ENCODE measurements at regions not wholly inside any gene's neighbourhood (a gene's known extent, or its start where the extent isn't known, plus 50 kb on each side); places are given as distances from the start of the nearest gene placed in this dataset.
"Not testable (repeated sequence)": the region's sequence is repeated elsewhere in the genome, so short reads cannot be mapped to it uniquely, and the experiment has no call there.

DNA sequence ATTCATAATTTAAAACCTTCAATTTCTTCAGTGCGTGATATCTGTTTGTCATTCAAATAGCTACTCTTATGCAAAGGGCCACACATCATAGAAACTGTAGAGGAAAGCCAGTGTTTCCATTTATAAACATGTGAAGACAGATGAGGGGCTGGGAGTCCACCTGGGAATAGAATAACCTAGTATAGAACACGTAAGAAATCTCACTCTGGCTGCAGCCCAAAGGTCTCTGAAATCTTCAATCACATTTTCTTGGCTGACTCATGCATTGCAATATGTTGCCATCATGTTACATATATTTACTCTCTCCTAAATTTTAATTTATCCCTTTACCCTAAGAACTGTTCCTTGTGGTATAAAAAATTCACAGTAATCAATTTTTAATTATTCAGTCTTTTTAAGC, 123.2 kb downstream of the ELOVL4 start:
- no peaks in the 10 kb centered on the region for H3K36me3 Mint-ChIP-seq (ENCODE audit: low read depth)
- H3K27me3 Mint-ChIP-seq: peaks cover 11% of the 10 kb centered on the region
- H3K9me3 Mint-ChIP-seq: peaks cover 1% of the 10 kb centered on the region
- no peak overlapping the region for H3K27ac Mint-ChIP-seq
- POLR2A ChIA-PET: no interaction called here
- no peak for DNase-seq
- H3K4me1 Mint-ChIP-seq: no peaks in the 10 kb centered on the region
- no peak overlapping the region for H3K4me3 Mint-ChIP-seq
- CTCF ChIA-PET: no interaction called here

- DNase-seq: no peak
- POLR2A ChIA-PET: no interaction called here
- no peaks in the 10 kb centered on the region for H3K4me1 Mint-ChIP-seq
- CTCF ChIA-PET: no interaction called here
- peaks cover 14% of the 10 kb centered on the region for H3K27me3 Mint-ChIP-seq
- H3K9me3 Mint-ChIP-seq: peaks cover 1% of the 10 kb centered on the region
- H3K27ac Mint-ChIP-seq: no peak overlapping the region
- H3K4me3 Mint-ChIP-seq: no peak overlapping the region
- no peaks in the 10 kb centered on the region for H3K36me3 Mint-ChIP-seq (ENCODE audit: low read depth)
Observed at GRCh38 chr6:79821859-79822258, 125.5 kb downstream of the ELOVL4 start.

DNA sequence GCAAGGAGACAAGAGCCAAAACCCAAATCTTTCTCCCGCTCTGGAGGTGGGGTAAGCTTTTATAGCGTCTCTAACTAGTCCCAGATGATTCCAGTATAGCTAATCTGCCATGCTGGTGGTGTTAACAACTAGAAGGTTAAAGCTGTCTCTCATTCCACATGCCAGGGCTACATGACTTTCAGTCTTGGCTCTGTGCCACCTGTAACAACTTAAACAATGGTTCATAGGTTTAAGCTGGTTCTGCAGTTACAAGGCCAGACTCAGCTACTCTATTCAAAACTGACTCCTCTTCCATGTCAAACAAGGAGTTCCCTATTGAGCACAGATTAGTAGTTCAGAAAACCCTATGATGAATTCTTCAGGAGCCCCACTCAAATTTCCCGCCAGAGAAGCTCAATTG, 128.9 kb downstream of the ELOVL4 start:
- ChIA-PET POLR2A (no interaction called here), CTCF (interaction anchor here (0.8 to 0.9 kb wide), 2 partner anchors 51 to 248 kb away, joined by 3 read pairs; no protein-coding TSS in a partner anchor)
- no peak for DNase-seq
- no peak overlapping the region for H3K27ac Mint-ChIP-seq
- H3K4me3 Mint-ChIP-seq: no peak overlapping the region
- H3K4me1 Mint-ChIP-seq: no peaks in the 10 kb centered on the region
- no peaks in the 10 kb centered on the region for H3K9me3 Mint-ChIP-seq
- peaks cover 5% of the 10 kb centered on the region for H3K27me3 Mint-ChIP-seq
- H3K36me3 Mint-ChIP-seq (ENCODE audit: low read depth): no peaks in the 10 kb centered on the region

GRCh38 chr6:79814940-79815339, 132.4 kb downstream of the ELOVL4 start:
- CTCF ChIA-PET: no interaction called here
- no peak for DNase-seq
- H3K9me3 Mint-ChIP-seq: no peaks in the 10 kb centered on the region
- H3K36me3 Mint-ChIP-seq (ENCODE audit: low read depth): no peaks in the 10 kb centered on the region
- H3K4me1 Mint-ChIP-seq: no peaks in the 10 kb centered on the region
- H3K27ac Mint-ChIP-seq: no peak overlapping the region
- POLR2A ChIA-PET: no interaction called here
- H3K4me3 Mint-ChIP-seq: no peak overlapping the region
- H3K27me3 Mint-ChIP-seq: peaks cover 7% of the 10 kb centered on the region

DNA sequence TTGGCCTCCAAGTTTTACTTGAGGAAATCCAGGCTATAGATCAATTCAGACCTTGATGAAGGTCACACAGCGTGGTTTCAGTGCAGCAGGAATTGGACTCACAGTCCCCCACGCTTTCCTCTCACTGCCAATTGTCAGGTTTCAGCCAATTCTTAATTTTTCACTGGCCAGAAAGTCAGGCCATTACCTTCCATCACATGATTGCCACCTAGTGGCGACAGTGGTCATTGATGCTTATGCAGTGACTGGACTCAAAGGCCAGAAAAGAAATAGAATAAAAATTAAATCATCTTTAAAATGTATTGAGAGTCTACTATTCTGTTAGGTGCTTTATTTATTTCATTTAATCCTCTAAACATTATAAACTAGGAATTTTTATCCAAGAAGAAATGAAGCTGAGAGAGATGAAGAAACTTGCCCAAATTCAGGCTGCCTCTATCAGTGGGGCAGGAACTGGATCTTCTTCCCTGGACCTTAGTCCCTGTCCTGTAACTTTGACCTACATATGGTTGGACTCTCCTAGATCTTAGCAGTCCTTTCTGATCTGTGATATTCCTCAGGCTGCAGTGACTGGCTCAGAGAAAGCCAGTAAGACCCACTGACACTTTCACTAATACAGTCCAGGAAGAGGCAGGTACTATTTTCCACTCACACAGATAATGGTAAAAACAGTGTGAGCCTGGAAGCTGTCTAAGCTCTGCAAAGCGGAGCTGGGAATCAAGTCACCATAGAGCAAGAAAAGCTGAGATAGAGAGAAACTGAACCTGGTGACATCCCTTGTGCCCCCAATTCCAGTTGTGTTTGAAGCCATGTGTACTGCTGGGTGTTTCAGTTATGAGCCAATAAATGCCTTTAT, 133.3 kb downstream of the ELOVL4 start:
- H3K27ac Mint-ChIP-seq: no peak overlapping the region

DNA sequence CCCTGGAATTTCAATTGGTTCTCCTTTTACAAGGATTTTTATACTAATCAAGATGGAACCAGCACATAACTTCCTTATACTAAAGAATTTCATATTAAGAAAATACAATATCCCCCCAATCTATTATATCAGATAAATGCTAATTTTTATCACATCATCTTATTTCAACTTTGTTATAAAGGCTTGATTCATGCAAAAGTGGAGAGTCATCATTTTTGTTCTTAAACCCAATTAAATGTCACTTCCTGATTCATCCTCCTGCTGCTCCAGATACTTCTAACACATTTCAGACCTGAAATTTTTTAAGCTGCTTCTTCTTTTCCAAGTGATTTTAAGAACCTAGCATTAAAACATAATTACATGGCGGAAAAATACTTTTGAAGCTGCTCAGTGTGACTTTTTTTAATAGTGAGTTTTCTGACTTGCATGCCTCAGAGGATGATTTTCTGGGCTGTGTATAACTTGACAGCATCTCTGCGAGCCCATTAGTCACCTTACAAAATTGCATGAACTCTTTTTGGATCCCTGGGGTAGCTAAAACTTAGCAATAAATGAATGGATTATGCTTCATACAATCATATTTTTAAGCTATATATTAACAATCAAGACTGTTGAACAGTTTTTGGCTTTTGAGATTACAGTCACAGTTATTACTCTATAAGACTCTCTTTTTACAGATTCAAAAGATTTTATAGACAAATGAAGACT, 134.1 kb downstream of the ELOVL4 start:
- Mint-ChIP-seq H3K9me3 (no peaks in the 10 kb centered on the region), H3K27ac (no peak overlapping the region), H3K4me3 (no peak overlapping the region), H3K27me3 (peaks cover 7% of the 10 kb centered on the region), H3K4me1 (no peaks in the 10 kb centered on the region), H3K36me3 (ENCODE audit: low read depth) (no peaks in the 10 kb centered on the region)
- DNase-seq: no peak
- CTCF ChIA-PET: interaction anchor here (0.8 kb wide), 1 partner anchor 18 kb away, joined by 3 read pairs; no protein-coding TSS in a partner anchor
- POLR2A ChIA-PET: no interaction called here

More for the DNA sequence above, 133.3 kb downstream of the ELOVL4 start:
- CTCF ChIA-PET: no interaction called here
- DNase-seq: peak; percentile 66
- H3K9me3 Mint-ChIP-seq: no peaks in the 10 kb centered on the region
- H3K36me3 Mint-ChIP-seq (ENCODE audit: low read depth): no peaks in the 10 kb centered on the region
- H3K4me3 Mint-ChIP-seq: no peak overlapping the region
- H3K27me3 Mint-ChIP-seq: peaks cover 7% of the 10 kb centered on the region
- POLR2A ChIA-PET: no interaction called here
- H3K4me1 Mint-ChIP-seq: no peaks in the 10 kb centered on the region

DNA sequence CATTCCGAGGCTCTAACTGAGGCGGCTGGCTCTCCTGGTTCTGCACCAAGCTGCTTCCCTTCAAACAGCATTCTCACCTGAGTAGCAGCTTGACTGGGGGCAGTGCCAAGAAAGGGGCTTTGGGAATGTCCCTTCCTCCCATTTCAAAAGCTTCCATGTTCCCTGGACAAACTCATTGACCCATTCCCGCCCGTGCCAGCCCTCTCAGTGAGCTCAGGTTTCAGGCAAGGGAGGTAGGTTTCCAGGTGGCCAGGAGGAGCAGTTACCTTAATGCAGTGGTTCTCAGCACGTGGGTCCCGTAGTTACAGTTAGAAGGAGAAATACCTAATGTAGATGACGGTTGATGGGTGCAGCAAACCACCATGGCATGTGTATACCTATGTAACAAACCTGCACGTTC, 135.2 kb downstream of the ELOVL4 start:
- peaks cover under 1% of the 10 kb centered on the region for H3K9me3 Mint-ChIP-seq
- H3K4me1 Mint-ChIP-seq: no peaks in the 10 kb centered on the region
- no peak overlapping the region for H3K4me3 Mint-ChIP-seq
- ChIA-PET CTCF (no interaction called here), POLR2A (no interaction called here)
- peaks cover 4% of the 10 kb centered on the region for H3K27me3 Mint-ChIP-seq
- H3K27ac Mint-ChIP-seq: no peak overlapping the region
- DNase-seq: no peak
- no peaks in the 10 kb centered on the region for H3K36me3 Mint-ChIP-seq (ENCODE audit: low read depth)

DNA sequence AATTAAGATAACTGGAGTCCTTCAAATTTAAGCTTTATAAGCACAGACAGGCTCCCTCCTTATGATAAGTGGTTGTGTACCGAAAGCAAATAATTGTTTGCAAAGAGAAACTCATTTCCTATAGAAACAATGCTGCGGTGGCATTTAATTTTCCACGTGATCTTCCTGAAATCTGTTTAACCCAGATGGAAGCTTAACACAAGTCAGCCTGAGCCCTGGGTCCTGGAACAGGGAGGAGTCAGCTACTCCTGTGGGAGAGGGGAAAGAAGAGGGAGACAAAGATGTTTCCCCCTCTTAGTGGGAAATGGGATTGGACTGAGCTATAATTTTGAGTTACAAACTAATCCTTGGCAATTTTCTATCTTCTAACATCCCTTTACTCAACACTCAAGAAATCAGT, 136.5 kb downstream of the ELOVL4 start:
- H3K27ac Mint-ChIP-seq: no peak overlapping the region
- ChIA-PET POLR2A (no interaction called here), CTCF (no interaction called here)
- H3K9me3 Mint-ChIP-seq: peaks cover 4% of the 10 kb centered on the region
- no peaks in the 10 kb centered on the region for H3K36me3 Mint-ChIP-seq (ENCODE audit: low read depth)
- H3K4me3 Mint-ChIP-seq: no peak overlapping the region
- H3K4me1 Mint-ChIP-seq: no peaks in the 10 kb centered on the region
- DNase-seq: no peak
- H3K27me3 Mint-ChIP-seq: peaks cover 4% of the 10 kb centered on the region

DNA sequence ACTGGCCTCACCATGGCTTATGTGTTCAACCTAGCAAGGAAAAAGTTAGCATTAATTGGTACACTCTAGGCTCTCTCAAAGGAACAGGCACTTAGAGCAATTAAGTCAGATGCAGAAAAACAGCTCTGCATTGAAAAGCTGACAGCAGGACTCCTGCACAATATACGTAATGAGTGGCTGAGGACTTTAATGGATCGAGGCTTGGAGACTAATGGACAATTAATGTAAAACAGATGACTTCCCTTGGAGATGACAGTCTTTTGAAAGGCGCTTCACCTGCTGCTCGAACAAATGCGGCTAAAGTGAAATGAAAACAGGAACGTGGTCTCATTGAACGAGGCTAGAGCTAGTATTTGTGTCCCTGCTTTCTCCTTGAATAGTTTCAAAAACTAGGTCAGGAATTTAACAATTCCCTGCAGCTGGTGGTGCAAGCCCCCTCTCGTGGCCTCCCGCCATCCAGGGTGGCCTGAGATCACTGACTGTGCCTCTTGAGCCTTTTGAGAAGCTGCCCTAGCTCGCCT, 137.1 kb downstream of the ELOVL4 start:
- H3K36me3 Mint-ChIP-seq (ENCODE audit: low read depth): no peaks in the 10 kb centered on the region
- no peak for DNase-seq
- H3K27me3 Mint-ChIP-seq: peaks cover 4% of the 10 kb centered on the region
- peaks cover 10% of the 10 kb centered on the region for H3K9me3 Mint-ChIP-seq
- H3K4me1 Mint-ChIP-seq: no peaks in the 10 kb centered on the region
- CTCF ChIA-PET: interaction anchor here (0.9 kb wide), 1 partner anchor 9 kb away, joined by 5 read pairs; no protein-coding TSS in a partner anchor
- no peak overlapping the region for H3K27ac Mint-ChIP-seq
- POLR2A ChIA-PET: interaction anchor here (0.7 kb wide), 1 partner anchor 124 kb away, joined by 3 read pairs; no protein-coding TSS in a partner anchor
- no peak overlapping the region for H3K4me3 Mint-ChIP-seq

GRCh38 chr6:79808921-79809320, 138.4 kb downstream of the ELOVL4 start:
- Mint-ChIP-seq H3K36me3 (ENCODE audit: low read depth) (no peaks in the 10 kb centered on the region), H3K27me3 (peaks cover 4% of the 10 kb centered on the region), H3K9me3 (peaks cover 11% of the 10 kb centered on the region), H3K4me3 (no peak overlapping the region), H3K27ac (no peak overlapping the region), H3K4me1 (peaks cover 3% of the 10 kb centered on the region)
- ChIA-PET CTCF (interaction anchor here (0.9 kb wide), 1 partner anchor 59 kb away, joined by 3 read pairs; no protein-coding TSS in a partner anchor), POLR2A (no interaction called here)
- no peak for DNase-seq

DNA sequence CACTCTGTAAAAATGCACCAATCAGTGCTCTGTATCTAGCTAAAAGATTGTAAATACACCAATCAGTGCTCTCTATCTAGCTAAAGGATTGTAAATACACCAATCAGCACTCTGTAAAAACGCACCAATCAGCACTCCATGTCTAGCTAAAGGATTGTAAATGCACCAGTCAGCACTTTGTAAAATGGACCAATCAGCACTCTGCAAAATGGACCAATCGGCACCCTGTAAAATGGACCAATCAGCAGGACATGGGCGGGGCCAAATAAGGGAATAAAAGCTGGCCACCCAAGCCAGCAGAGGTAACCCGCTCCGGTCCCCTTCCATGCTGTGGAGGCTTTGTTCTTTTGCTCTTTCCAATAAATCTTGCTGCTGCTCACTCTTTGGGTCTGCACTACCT, 140.7 kb downstream of the ELOVL4 start:
- DNase-seq; H3K4me3 Mint-ChIP-seq; H3K4me1 Mint-ChIP-seq; H3K36me3 Mint-ChIP-seq (ENCODE audit: low read depth); POLR2A ChIA-PET; H3K27ac Mint-ChIP-seq: not testable (repeated sequence)
- CTCF ChIA-PET: interaction anchor here (1.4 kb wide), 1 partner anchor 28 kb away, joined by 4 read pairs; no protein-coding TSS in a partner anchor
- H3K9me3 Mint-ChIP-seq: peaks cover 11% of the 10 kb centered on the region
- H3K27me3 Mint-ChIP-seq: peaks cover 18% of the 10 kb centered on the region

DNA sequence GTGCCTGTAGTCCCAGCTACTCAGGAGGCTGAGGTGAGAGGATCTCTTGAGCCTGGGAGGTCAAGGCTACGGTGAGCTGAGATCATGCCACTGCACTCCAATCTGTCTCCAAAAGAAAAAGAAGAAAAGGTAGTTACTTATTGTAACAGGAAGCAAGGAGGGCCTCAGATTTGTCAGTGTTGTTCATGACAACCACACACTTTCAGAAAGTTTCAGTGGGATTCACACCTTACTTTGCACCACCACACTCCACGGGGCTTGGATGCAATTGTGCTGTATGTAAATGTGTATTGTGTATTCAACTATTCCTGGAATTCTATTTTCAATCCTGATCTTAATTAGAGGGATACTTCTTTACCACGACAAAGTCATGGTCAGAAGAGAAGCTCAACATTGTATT, 142.6 kb downstream of the ELOVL4 start:
- no peak overlapping the region for H3K4me3 Mint-ChIP-seq
- POLR2A ChIA-PET: no interaction called here
- CTCF ChIA-PET: interaction anchor here (1.0 kb wide), 1 partner anchor 23 kb away, joined by 3 read pairs; no protein-coding TSS in a partner anchor
- peaks cover 3% of the 10 kb centered on the region for H3K4me1 Mint-ChIP-seq
- H3K9me3 Mint-ChIP-seq: peaks cover 11% of the 10 kb centered on the region
- H3K27me3 Mint-ChIP-seq: peaks cover 14% of the 10 kb centered on the region
- no peak overlapping the region for H3K27ac Mint-ChIP-seq
- no peaks in the 10 kb centered on the region for H3K36me3 Mint-ChIP-seq (ENCODE audit: low read depth)
- no peak for DNase-seq

DNA sequence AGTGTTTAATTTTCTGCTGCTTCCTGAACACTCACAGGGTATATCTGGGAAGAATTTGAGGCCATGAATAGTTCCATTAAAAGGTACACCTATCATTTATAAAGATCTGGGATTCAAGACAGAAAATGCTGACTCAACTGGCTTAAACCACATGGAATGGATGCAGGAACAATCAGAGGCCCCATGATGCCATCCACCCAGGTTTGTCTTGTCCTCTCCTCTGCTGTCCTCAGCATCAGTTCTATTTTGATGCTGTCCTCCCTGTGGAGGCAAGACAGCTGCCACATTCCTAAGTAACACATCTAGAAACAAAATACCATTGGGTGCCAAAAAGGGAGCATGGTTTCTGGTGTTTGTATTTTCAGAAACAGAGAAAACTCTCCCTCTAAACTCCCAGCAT, 143.4 kb downstream of the ELOVL4 start:
- Mint-ChIP-seq H3K4me1 (peaks cover 3% of the 10 kb centered on the region), H3K27ac (no peak overlapping the region), H3K9me3 (peaks cover 11% of the 10 kb centered on the region), H3K27me3 (peaks cover 14% of the 10 kb centered on the region), H3K36me3 (ENCODE audit: low read depth) (no peaks in the 10 kb centered on the region), H3K4me3 (no peak overlapping the region)
- ChIA-PET CTCF (no interaction called here), POLR2A (no interaction called here)
- no peak for DNase-seq

Measured in activated CD4-positive, alpha-beta T cell treated with anti-CD3 and anti-CD28 coated beads, Interleukin-2, amount 10 ng/mL, durations not matched to agents 7 days and 5 days (primary cell).